Heart right ventricle (tissue), 16 donors: ENCODE measurements at regions not wholly inside any gene's neighbourhood (a gene's known extent, or its start where the extent isn't known, plus 50 kb on each side); places are given as distances from the start of the nearest gene placed in this dataset.

Source experiments
- ATAC-seq, 8 donors: fragments of 200-7000 bp; cut with Tn5 transposase; one replicate each; pipeline ENCODE4 v1.9.1; 2020; ENCODE audit warnings: mild to moderate bottlenecking in 8 of 8, moderate library complexity in 8 of 8, moderate number of reproducible peaks in 1 of 8
- DNase-seq, 2 donors: peaks; one replicate each; pipeline ENCODE4 v3.0.0-alpha.2; 2020
- H3K27ac ChIP-seq, 10 donors: fragments of 200-600 bp; sonication (generic) in 2 of 10; one replicate each; pipeline versions ENCODE4 v1.5.0 to v1.8.0; 2020 to 2022; ENCODE audit warnings: mild to moderate bottlenecking in 3 of 10
- H3K27me3 ChIP-seq, 7 donors: fragments of 200-600 bp; one replicate each; pipeline ENCODE4 v1.8.0; 2021 to 2022; ENCODE audit warnings: mild to moderate bottlenecking in 2 of 7
- H3K36me3 ChIP-seq, 9 donors: fragments of 200-600 bp; sonication (generic) in 1 of 9; one replicate each; pipeline versions ENCODE4 v1.5.0 to v1.8.0; 2020 to 2022; ENCODE audit warnings: mild to moderate bottlenecking in 2 of 9
- H3K4me1 ChIP-seq, 9 donors: fragments of 200-600 bp; sonication (generic) in 1 of 9; one replicate each; pipeline versions ENCODE4 v1.5.0 to v1.8.0; 2020 to 2022; ENCODE audit warnings: mild to moderate bottlenecking in 4 of 9
- H3K4me3 ChIP-seq, 10 donors: fragments of 200-600 bp; sonication (generic) in 2 of 10; one replicate each; pipeline versions ENCODE4 v1.5.0 to v1.8.0; 2020 to 2022; ENCODE audit warnings: mild to moderate bottlenecking in 7 of 10, moderate library complexity in 2 of 10
- H3K9me3 ChIP-seq, 11 donors: fragments of 200-600 bp in 10 of 11; sonication (generic) in 2 of 11; one replicate each; pipeline versions ENCODE4 v1.5.0 to v1.8.0; 2013 to 2022; ENCODE audit warnings: mild to moderate bottlenecking in 2 of 11, control low read depth in 1 of 11, moderate library complexity in 1 of 11
- WGBS, 2 donors: extraction: QIAGEN DNeasy Blood & Tissue Kit; methylation state at CpG; one replicate each; pipeline ENCODE4 v1.1.7; 2013; ENCODE audit warnings: inconsistent platforms in 1 of 2; 5-methylcytosine and 5-hydroxymethylcytosine counted together
- intact Hi-C, 10 donors: fragments of 100-400 bp; cut with DNase I; formaldehyde crosslinking; loops; one replicate each; pipeline versions ENCODE4 v1.11.1 to v1.14.2; 2022
- TF ChIP-seq, protein P1 (sequence below), 9 donors: fragments of 200-600 bp; sonication (generic) in 2 of 9; IDR thresholded peaks; one replicate each; pipeline versions ENCODE4 v1.5.0 to v1.8.0; 2021 to 2022; ENCODE audit warnings: antibody characterized with exemption in 9 of 9, mild to moderate bottlenecking in 5 of 9, moderate library complexity in 1 of 9
- donor health status: Arrhythmogenic right ventricular cardiomyopathy.
- donor health status: ischemic (EF 13 %, LVEDD 7.1; RV severe dilation, severe dysfunction).
- donor health status: healthy with polysubstance abuse.
- donor health status: DM: no; HTN: yes; CAD: no.
- donor health status: DM: no; HTN: no; CAD: no.
- donor health status: ischemic (EF 25% LVEDD 6.9; RV normal size, moderate dysfunction).
- donor health status: ischemic (EF 25% LVEDD 5.7; RV mildly dilated, moderate dysfunction).
- donor health status: healthy.
- donor health status: DM: yes; HTN: yes; CAD: no.
- donor health status: Ischemic cardiomyopathy.
- donor health status: ischemic (EF 35%, LVEDD 5.7; RV mildly dilated, moderate dysfunction).
- donor health status: nonischemic (EF 11% LVEDD 7.7; RV severe dilation, severe dysfunction).
- donor health status: DM: yes; HTN: yes; CAD: no.
- donor health status: PGD.
- donor health status: ischemic (EF 29% LVEDD 5.4; RV normal size, mild dysfunction).
- donor health status: nonischemic (EF 23%, LVEDD 6.1; RV moderate dilation, normal function).

DNA sequence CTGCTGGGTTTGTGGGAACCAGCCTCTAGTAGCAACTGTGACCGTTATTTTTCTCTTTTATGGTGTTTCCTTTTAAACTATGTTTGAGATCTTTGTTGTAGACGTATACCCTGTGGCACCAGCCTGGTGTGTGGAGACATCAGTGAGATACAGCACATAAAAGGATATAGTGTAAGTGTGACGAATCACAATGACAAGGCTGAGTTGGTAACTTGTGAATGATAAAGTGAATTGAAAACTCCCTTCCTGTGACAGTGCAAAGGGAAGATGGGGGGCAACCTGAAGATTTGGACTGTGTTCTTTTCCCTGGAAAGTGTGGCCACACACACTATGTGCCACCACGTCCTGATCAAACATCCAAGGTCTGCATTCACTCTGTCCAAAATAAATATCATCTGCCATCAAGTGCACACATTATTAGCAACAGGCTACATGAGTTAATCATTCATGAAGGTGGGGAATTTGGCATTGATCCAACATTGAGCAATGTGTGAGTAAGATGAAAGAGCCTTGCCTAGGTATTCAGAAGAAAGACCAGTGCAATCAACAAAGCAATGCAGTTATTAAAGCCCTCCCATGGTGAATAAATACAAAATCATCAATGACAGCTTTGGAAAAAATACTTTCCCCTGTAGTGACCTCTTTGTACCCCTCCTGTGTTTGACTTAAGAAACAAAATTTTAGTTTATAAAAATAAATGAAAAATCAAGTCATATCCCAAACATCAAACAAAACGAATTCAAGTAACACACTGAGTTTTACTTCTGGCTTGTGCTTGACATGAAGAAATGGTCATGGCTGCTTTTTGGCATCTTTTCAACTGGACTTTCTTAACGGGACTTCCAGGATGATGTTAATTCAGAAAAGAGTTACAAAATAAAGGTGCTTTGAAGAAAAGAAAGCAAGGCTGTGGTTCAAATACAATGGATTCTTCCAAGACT lies 1280.5 kb upstream of the ZEB2 start:
- 66% methylated on average over 6 of the region's 6 CpGs for WGBS, 2 donors
- intact Hi-C loops = no loop called here
- TF ChIP-seq, protein P1, sequence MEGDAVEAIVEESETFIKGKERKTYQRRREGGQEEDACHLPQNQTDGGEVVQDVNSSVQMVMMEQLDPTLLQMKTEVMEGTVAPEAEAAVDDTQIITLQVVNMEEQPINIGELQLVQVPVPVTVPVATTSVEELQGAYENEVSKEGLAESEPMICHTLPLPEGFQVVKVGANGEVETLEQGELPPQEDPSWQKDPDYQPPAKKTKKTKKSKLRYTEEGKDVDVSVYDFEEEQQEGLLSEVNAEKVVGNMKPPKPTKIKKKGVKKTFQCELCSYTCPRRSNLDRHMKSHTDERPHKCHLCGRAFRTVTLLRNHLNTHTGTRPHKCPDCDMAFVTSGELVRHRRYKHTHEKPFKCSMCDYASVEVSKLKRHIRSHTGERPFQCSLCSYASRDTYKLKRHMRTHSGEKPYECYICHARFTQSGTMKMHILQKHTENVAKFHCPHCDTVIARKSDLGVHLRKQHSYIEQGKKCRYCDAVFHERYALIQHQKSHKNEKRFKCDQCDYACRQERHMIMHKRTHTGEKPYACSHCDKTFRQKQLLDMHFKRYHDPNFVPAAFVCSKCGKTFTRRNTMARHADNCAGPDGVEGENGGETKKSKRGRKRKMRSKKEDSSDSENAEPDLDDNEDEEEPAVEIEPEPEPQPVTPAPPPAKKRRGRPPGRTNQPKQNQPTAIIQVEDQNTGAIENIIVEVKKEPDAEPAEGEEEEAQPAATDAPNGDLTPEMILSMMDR (IDR thresholded peaks at IDR 0.05) = no peak
- H3K36me3 ChIP-seq = no peaks in the 10 kb centered on the region
- H3K4me1 ChIP-seq = no peaks in the 10 kb centered on the region
- H3K27ac ChIP-seq = no peak overlapping the region
- H3K4me3 ChIP-seq = no peak overlapping the region
- ATAC-seq = no peak
- DNase-seq = no peak
- H3K27me3 ChIP-seq = no peaks in the 10 kb centered on the region
- H3K9me3 ChIP-seq = peaks cover 0 to 3% (median 0%) of the 10 kb centered on the region in 11 donors

DNA sequence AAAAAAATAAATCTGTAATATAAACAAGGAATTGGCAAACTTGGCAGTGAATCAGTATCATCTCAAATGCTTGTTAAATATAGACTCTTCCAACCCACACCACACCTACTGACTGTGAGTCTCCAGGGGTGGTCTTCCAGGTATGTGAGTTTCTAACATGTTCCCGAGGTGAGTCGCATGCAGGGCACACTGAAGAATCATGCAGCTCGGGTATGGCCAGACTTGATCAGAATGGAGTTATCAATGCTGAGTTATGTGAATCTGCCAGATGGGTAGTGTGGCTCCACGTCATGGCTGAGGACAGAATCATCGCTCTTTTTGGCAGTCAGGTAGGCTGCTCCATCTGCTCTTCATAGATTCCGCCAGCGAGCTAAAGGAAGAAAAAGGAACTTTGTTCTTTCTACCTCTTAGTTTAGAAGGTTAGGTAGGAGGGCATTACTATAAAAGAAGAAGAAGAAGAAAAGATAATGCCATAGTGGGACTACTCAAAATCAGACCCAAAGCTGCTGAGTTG lies 1279.7 kb upstream of the ZEB2 start:
- Histone ChIP-seq H3K4me3 (no peak overlapping the region), H3K27ac (no peak overlapping the region), H3K4me1 (no peaks in the 10 kb centered on the region), H3K9me3 (peaks cover 0 to 3% (median 0%) of the 10 kb centered on the region in 11 donors), H3K36me3 (no peaks in the 10 kb centered on the region), H3K27me3 (no peaks in the 10 kb centered on the region)
- TF ChIP-seq, protein P1 (IDR thresholded peaks at IDR 0.05) = no peak
- WGBS, 2 donors = 94 to 95% methylated on average over 7 of the region's 7 CpGs
- ATAC-seq (no peak), DNase-seq (no peak)
- intact Hi-C loops = no loop called here

DNA sequence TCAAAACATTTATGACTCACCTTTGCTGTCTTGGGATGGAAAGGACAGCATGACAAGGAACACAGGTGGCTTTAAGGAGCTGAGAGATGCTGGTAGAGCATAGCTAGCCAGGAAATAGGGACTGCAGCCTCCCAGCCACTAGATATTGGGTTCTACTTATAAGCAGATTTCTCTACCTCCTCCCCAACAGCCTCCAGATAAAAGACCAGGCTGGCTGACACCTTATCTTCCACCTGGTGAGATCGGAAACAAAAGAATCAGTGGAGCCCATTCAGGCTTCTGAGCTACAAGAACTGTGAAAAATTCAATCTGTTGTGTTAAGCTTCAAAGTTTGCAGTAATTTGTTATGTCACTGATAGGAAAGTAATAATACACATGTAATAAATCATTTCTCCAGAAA lies 1278.5 kb upstream of the ZEB2 start:
- no peak overlapping the region for H3K27ac ChIP-seq
- intact Hi-C loops = no loop called here
- DNase-seq (no peak), ATAC-seq (no peak)
- H3K27me3 ChIP-seq = no peaks in the 10 kb centered on the region
- H3K4me3 ChIP-seq = no peak overlapping the region
- 89 to 92% methylated on average over 1 of the region's 1 CpG for WGBS, 2 donors
- no peaks in the 10 kb centered on the region for H3K36me3 ChIP-seq
- TF ChIP-seq, protein P1 (IDR thresholded peaks at IDR 0.05) = no peak
- no peaks in the 10 kb centered on the region for H3K4me1 ChIP-seq
- peaks cover 0 to 3% (median 0%) of the 10 kb centered on the region in 11 donors for H3K9me3 ChIP-seq

DNA sequence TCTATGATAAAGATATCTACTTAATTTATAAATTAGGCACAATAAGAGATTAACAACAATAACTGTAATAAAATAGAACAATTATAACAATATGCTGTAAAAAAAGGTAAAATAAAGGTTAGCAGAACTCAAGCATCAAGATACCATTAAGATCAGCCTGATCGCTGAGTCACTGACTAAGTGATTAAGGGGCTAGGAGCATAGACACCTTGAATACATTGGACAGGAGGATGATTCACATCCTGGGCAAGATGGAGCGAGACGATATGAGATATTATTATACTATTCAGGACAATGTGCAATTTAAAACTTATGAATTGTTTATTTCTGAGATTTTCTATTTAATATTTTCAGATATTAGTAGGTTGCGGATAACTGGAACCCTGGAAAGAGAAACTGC lies 1277.8 kb upstream of the ZEB2 start:
- no peak overlapping the region for H3K27ac ChIP-seq
- H3K4me3 ChIP-seq = no peak overlapping the region
- no peaks in the 10 kb centered on the region for H3K27me3 ChIP-seq
- WGBS, 2 donors = 94 to 97% methylated on average over 4 of the region's 4 CpGs
- intact Hi-C loops = no loop called here
- TF ChIP-seq, protein P1 (IDR thresholded peaks at IDR 0.05) = no peak
- DNase-seq (no peak), ATAC-seq (no peak)
- peaks cover 0 to 3% (median 0%) of the 10 kb centered on the region in 11 donors for H3K9me3 ChIP-seq
- H3K4me1 ChIP-seq = no peaks in the 10 kb centered on the region
- no peaks in the 10 kb centered on the region for H3K36me3 ChIP-seq
